ENCODE measurements at regions not wholly inside any gene's neighbourhood (a gene's known extent, or its start where the extent isn't known, plus 50 kb on each side); places are given as distances from the start of the nearest gene placed in this dataset.

DNA sequence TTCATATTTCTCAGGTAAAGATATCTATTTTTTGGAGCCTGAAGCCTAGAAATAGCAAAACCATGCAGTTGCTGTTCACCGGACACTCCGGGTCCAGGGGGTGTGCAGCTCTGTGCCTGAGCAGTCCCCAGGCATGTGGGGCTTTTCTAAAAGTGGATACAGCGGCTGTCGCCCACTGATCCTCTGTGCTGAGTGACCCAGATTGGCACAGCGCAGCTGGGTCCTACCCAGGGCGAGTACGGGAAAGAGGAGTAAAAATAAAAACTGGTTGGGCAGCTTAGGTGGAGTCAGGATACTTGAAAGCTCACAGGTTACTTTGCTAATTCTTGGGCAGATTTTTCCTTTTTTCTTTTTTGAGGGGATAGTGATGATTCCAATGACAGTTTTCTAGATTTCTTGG is 118.8 kb downstream of the UCHL1 start:
- TF ChIP-seq, protein P1, sequence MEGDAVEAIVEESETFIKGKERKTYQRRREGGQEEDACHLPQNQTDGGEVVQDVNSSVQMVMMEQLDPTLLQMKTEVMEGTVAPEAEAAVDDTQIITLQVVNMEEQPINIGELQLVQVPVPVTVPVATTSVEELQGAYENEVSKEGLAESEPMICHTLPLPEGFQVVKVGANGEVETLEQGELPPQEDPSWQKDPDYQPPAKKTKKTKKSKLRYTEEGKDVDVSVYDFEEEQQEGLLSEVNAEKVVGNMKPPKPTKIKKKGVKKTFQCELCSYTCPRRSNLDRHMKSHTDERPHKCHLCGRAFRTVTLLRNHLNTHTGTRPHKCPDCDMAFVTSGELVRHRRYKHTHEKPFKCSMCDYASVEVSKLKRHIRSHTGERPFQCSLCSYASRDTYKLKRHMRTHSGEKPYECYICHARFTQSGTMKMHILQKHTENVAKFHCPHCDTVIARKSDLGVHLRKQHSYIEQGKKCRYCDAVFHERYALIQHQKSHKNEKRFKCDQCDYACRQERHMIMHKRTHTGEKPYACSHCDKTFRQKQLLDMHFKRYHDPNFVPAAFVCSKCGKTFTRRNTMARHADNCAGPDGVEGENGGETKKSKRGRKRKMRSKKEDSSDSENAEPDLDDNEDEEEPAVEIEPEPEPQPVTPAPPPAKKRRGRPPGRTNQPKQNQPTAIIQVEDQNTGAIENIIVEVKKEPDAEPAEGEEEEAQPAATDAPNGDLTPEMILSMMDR (IDR thresholded peaks at IDR 0.05; ENCODE audit: extremely low read depth, missing control alignments): no peak
- no peak for DNase-seq (ENCODE audit: low spot score)

DNA sequence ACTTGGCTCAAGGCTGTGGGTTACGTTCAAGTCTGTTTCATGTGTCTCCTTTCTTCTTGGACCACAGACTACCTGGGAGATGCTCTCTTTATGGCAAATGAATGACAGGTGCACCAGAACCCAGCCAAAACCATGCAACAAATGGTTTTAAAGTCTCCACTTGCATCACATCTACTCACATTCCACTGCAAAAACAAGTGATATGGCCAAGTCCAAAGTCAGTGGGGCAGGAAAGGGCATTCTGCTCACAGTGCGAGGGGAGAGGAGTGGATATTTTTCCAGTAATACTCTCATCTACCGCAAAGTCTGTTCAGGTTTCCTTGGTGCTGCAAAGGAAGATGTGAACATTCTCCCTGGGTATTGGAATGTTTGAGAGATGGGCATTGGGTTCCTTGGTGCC is 120.5 kb downstream of the UCHL1 start:
- DNase-seq (ENCODE audit: low spot score): no peak
- TF ChIP-seq, protein P1 (IDR thresholded peaks at IDR 0.05; ENCODE audit: extremely low read depth, missing control alignments): no peak

DNA sequence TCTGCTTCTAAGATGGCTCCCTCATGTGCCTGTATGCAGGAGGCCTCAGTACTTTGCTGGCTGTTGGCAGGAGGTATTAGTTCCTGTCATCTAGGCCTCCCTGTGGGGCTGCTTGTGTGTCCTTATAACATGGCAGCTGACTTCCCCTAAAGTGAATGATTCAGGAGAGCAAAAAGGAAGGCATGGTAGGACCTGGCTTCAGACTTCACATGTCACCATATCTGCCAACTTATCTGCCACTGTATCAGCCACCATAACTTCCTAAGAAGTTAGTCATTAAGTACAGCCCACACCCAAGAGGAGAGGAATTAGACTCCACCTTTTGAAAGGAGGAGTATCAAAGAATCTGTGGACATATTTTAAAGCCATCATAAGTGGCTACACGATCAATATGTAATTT is 122.5 kb downstream of the UCHL1 start:
- TF ChIP-seq, protein P1 (IDR thresholded peaks at IDR 0.05; ENCODE audit: extremely low read depth, missing control alignments): no peak

DNA sequence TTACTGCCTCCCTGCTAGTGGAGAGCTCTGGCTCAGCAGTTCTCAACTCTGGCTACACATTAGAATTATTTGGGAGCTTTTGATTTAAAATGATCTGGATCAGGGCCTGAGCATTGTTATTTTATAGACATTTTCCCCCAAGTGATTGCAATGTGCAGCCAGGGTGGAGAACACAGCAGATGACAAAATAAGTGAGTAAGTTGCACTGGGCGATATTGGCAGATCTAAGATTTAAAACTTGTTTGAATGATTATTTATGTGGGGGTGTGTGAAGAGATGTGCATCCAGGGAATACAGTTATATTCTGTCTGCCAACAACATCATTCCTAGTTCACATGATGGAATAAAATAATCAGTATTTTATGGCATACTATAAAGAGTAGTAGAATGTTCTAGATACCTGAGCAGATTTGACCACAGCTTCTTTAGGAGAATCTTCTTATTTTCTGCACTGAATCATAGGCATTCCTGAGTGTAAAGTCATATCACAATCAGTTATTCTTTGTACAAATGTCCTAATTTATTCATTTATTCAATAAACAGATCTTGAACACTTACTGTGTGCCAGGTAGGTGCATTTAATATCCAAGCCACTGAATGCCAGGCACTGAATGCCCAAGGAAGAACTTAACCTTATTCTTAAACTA is 123.9 kb downstream of the UCHL1 start:
- no peak for DNase-seq (ENCODE audit: low spot score)
- TF ChIP-seq, protein P1 (IDR thresholded peaks at IDR 0.05; ENCODE audit: extremely low read depth, missing control alignments): no peak

More for the DNA sequence above, 122.5 kb downstream of the UCHL1 start:
- DNase-seq (ENCODE audit: low spot score): no peak

DNA sequence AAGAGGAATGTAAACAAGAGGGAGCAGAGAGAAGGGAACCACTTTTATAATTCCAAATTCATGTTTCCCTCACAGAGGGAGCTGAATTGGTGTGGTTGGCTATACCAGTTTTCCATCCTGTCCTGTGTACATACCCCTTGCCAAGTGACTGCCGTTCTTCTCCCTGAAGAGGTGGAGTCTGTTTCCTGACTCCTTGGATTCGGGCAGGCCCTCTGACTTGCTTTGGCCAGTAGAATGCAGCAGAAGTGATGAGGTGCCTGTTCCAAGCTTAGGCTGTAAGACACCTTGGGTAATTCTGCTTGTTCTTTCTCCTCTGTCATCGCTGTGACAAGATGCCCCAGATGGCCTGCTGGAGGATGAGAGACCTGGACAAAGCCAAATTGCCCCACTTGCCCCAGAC is 124.7 kb downstream of the UCHL1 start:
- TF ChIP-seq, protein P1 (IDR thresholded peaks at IDR 0.05; ENCODE audit: extremely low read depth, missing control alignments): no peak
- DNase-seq (ENCODE audit: low spot score): no peak

DNA sequence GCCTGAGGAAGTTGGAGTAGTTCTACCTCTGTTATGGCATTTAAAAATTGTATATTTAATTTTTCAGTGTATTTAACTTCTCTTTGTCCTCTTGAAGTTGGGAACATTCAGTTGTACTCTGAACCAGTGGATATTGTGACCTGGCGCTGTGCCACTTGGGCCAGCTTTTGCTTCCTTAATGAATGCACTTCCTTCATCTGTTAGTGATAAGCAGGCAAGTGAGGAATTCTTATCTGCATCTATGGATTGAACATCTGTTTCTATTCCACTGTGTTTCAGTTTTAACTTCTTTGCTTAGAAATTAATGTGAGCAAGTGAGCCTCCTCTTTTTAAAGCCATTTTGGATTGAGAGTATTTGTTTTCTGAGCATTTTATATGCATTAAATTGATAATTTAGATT is 128.3 kb downstream of the UCHL1 start:
- TF ChIP-seq, protein P1 (IDR thresholded peaks at IDR 0.05; ENCODE audit: extremely low read depth, missing control alignments): no peak
- no peak for DNase-seq (ENCODE audit: low spot score)

DNA sequence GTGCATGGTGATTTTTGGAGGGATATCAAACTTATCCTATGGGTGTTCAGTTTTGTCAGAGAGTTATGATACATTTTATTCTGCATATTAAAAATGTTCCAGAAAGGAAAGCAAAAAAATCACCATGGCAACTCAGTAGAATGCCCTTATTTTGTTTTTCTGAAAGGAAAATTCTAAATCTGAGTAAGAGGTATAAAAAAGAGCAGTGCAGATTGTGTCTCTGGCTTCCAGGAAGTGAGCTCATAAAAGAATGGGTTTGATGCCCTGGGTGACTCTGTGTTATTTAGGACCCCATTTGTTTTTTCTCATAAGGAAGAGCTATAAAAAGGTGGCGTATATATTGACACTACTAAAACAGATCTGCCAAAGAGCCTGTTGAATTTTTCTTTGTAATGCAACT is 128.8 kb downstream of the UCHL1 start:
- DNase-seq (ENCODE audit: low spot score): no peak

More for the DNA sequence above, 128.8 kb downstream of the UCHL1 start:
- TF ChIP-seq, protein P1 (IDR thresholded peaks at IDR 0.05; ENCODE audit: extremely low read depth, missing control alignments): no peak

All from GM20000 (cell line).